DOHH2 (cell line): ENCODE measurements at regions not wholly inside any gene's neighbourhood (a gene's known extent, or its start where the extent isn't known, plus 50 kb on each side); places are given as distances from the start of the nearest gene placed in this dataset.

Experiments used
- H3F3A ChIP-seq: fragments of 200-600 bp; sonication (generic), shearing (Covaris generic); 2 replicates; pipeline ENCODE4 v1.6.0; 2016; ENCODE audit warnings: antibody characterized with exemption, mild to moderate bottlenecking; ENCODE audit not compliant: control insufficient read depth, insufficient read depth
- H3K27ac ChIP-seq: fragments of 200-600 bp; sonication (generic); 2 replicates; pipeline ENCODE4 v1.5.1; 2014; ENCODE audit warnings: low read depth, mild to moderate bottlenecking, low read length, moderate library complexity
- H3K27me3 ChIP-seq: fragments of 200-600 bp; sonication (generic); 2 replicates; pipeline ENCODE4 v1.6.1; 2014; ENCODE audit warnings: mild to moderate bottlenecking, low read length, mixed read lengths; ENCODE audit not compliant: control insufficient read depth
- H3K36me3 ChIP-seq: fragments of 200-600 bp; sonication (generic); 2 replicates; pipeline ENCODE4 v1.6.1; 2014; ENCODE audit warnings: mild to moderate bottlenecking, low read length, moderate library complexity, mixed read lengths; ENCODE audit not compliant: control insufficient read depth
- H3K4me1 ChIP-seq: fragments of 200-600 bp; sonication (generic); 2 replicates; pipeline ENCODE4 v1.6.1; 2014; ENCODE audit warnings: mild to moderate bottlenecking, low read length, mixed read lengths; ENCODE audit not compliant: control insufficient read depth
- H3K4me2 ChIP-seq: fragments of 200-600 bp; sonication (generic); 2 replicates; pipeline ENCODE4 v1.6.0; 2014; ENCODE audit warnings: mild to moderate bottlenecking, low read length, moderate library complexity
- H3K4me3 ChIP-seq: fragments of 200-600 bp; sonication (generic); 2 replicates; pipeline ENCODE4 v1.5.1; 2014; ENCODE audit warnings: mild to moderate bottlenecking, low read length, mixed read lengths
- H3K79me2 ChIP-seq: fragments of 200-600 bp; sonication (generic); 2 replicates; pipeline ENCODE4 v1.6.1; 2014; ENCODE audit warnings: mild to moderate bottlenecking, low read length, mixed read lengths; ENCODE audit not compliant: control insufficient read depth
- H3K9me2 ChIP-seq: fragments of 200-600 bp; sonication (generic); replicated peaks from 2 replicates; pipeline ENCODE4 v1.6.1; 2014; ENCODE audit warnings: mild to moderate bottlenecking, low read length, mixed read lengths; ENCODE audit not compliant: control insufficient read depth
- H3K9me3 ChIP-seq: fragments of 200-600 bp; sonication (generic); 2 replicates; pipeline ENCODE4 v1.6.1; 2014; ENCODE audit warnings: antibody characterized with exemption, low read length, mixed read lengths; ENCODE audit not compliant: control insufficient read depth, insufficient read depth
- H4K20me1 ChIP-seq: fragments of 200-600 bp; sonication (generic); 2 replicates; pipeline ENCODE4 v1.6.0; 2014; ENCODE audit warnings: low read depth, mild to moderate bottlenecking, antibody characterized with exemption, low read length, moderate library complexity; ENCODE audit not compliant: control insufficient read depth, insufficient read depth
- CTCF ChIP-seq: fragments of 200-600 bp; sonication (generic); IDR thresholded peaks from one replicate; pipeline ENCODE4 v1.5.1; 2014; ENCODE audit warnings: antibody characterized with exemption, mild to moderate bottlenecking, low read depth, low read length; ENCODE audit not compliant: poor library complexity, severe bottlenecking
- EZH2phosphoT487 ChIP-seq: fragments of 200-600 bp; sonication (generic); IDR thresholded peaks from 2 replicates; pipeline ENCODE4 v1.6.1; 2017; ENCODE audit warnings: borderline replicate concordance, mild to moderate bottlenecking, antibody characterized with exemption, low read length, moderate library complexity, mixed read lengths

GRCh38 chr4:12519426-12519825 is 964.7 kb downstream of the RAB28 start:
- no peak overlapping the region for H3K4me2 ChIP-seq
- H3K9me3 ChIP-seq = no peaks in the 10 kb centered on the region
- H3K9me2 ChIP-seq = no peaks in the 10 kb centered on the region
- H3K27ac ChIP-seq = no peak overlapping the region
- H3K27me3 ChIP-seq = no peaks in the 10 kb centered on the region
- TF ChIP-seq CTCF = no peak
- no peak for TF ChIP-seq EZH2phosphoT487
- no peaks in the 10 kb centered on the region for H4K20me1 ChIP-seq
- H3K79me2 ChIP-seq = no peaks in the 10 kb centered on the region
- H3K4me1 ChIP-seq = no peaks in the 10 kb centered on the region
- no peaks in the 10 kb centered on the region for H3F3A ChIP-seq
- no peak overlapping the region for H3K4me3 ChIP-seq
- H3K36me3 ChIP-seq = no peaks in the 10 kb centered on the region

- no peak overlapping the region for H3K4me2 ChIP-seq
- TF ChIP-seq CTCF (no peak), EZH2phosphoT487 (no peak)
- no peak overlapping the region for H3K4me3 ChIP-seq
- H3K36me3 ChIP-seq = no peaks in the 10 kb centered on the region
- no peaks in the 10 kb centered on the region; the same call in 1 of the 2 replicates for H3K9me3 ChIP-seq
- no peaks in the 10 kb centered on the region for H3F3A ChIP-seq
- no peaks in the 10 kb centered on the region for H3K4me1 ChIP-seq
- no peaks in the 10 kb centered on the region for H4K20me1 ChIP-seq
- H3K9me2 ChIP-seq = no peaks in the 10 kb centered on the region
- no peaks in the 10 kb centered on the region for H3K79me2 ChIP-seq
- H3K27me3 ChIP-seq = no peaks in the 10 kb centered on the region
- H3K27ac ChIP-seq = no peak overlapping the region
Measured at GRCh38 chr4:12507868-12508481, 976.2 kb downstream of the RAB28 start.

- H3K79me2 ChIP-seq = no peaks in the 10 kb centered on the region
- H3K27ac ChIP-seq = no peak overlapping the region
- H3F3A ChIP-seq = no peaks in the 10 kb centered on the region
- no peaks in the 10 kb centered on the region for H3K36me3 ChIP-seq
- no peaks in the 10 kb centered on the region for H4K20me1 ChIP-seq
- H3K4me2 ChIP-seq = no peak overlapping the region
- H3K27me3 ChIP-seq = no peaks in the 10 kb centered on the region
- H3K4me1 ChIP-seq = no peaks in the 10 kb centered on the region
- TF ChIP-seq EZH2phosphoT487 (no peak), CTCF (no peak)
- no peaks in the 10 kb centered on the region for H3K9me3 ChIP-seq
- no peaks in the 10 kb centered on the region; the same call in 1 of the 2 replicates for H3K9me2 ChIP-seq
- H3K4me3 ChIP-seq = no peak overlapping the region
Measured at GRCh38 chr4:12500409-12500808, 983.7 kb downstream of the RAB28 start.
